Neural cell (in vitro differentiated cells): ENCODE measurements at regions not wholly inside any gene's neighbourhood (a gene's known extent, or its start where the extent isn't known, plus 50 kb on each side); places are given as distances from the start of the nearest gene placed in this dataset.

ENCODE experiments used
- H2AFZ ChIP-seq: fragments of 200-600, 300-800 bp; sonication (generic), shearing (Covaris generic); 2 replicates; pipeline ENCODE4 v1.6.0; 2014; ENCODE audit warnings: low read depth, mild to moderate bottlenecking, antibody characterized with exemption, low read length, moderate library complexity
- H3F3A ChIP-seq: fragments of 200-600 bp; shearing (Covaris generic); 2 replicates; pipeline ENCODE4 v1.6.1; 2016; ENCODE audit warnings: mild to moderate bottlenecking, moderate library complexity, mixed read lengths, antibody characterized with exemption, low read length; ENCODE audit not compliant: insufficient read depth, poor library complexity, severe bottlenecking
- H3K27ac ChIP-seq: fragments of 200-600, 300-800 bp; sonication (generic), shearing (Covaris generic); 2 replicates; pipeline ENCODE4 v1.5.1; 2014; ENCODE audit warnings: mild to moderate bottlenecking, low read length, moderate library complexity
- H3K27me3 ChIP-seq: fragments of 300-800, 200-600 bp; sonication (generic), shearing (Covaris generic); 2 replicates; pipeline ENCODE4 v1.6.0; 2014; ENCODE audit warnings: mild to moderate bottlenecking, low read depth, low read length, moderate library complexity; ENCODE audit not compliant: insufficient read depth
- H3K36me3 ChIP-seq: fragments of 300-800, 200-600 bp; sonication (generic), shearing (Covaris generic); 2 replicates; pipeline ENCODE4 v1.5.1; 2014; ENCODE audit warnings: mild to moderate bottlenecking, antibody characterized with exemption, low read length, moderate library complexity; ENCODE audit not compliant: insufficient read depth
- H3K4me2 ChIP-seq: fragments of 300-800, 200-600 bp; sonication (generic), shearing (Covaris generic); 2 replicates; pipeline ENCODE4 v1.6.0; 2014; ENCODE audit warnings: mild to moderate bottlenecking, low read length
- H3K4me3 ChIP-seq: fragments of 300-800, 200-600 bp; sonication (generic), shearing (Covaris generic); 2 replicates; pipeline ENCODE4 v1.5.1; 2014; ENCODE audit warnings: mild to moderate bottlenecking, low read length, moderate library complexity
- H3K79me2 ChIP-seq: fragments of 200-600 bp; shearing (Covaris generic); replicated peaks from 2 replicates; pipeline ENCODE4 v1.6.0; 2014; ENCODE audit warnings: mild to moderate bottlenecking, low read length, moderate library complexity; ENCODE audit not compliant: insufficient read depth
- H3K9ac ChIP-seq: fragments of 300-800, 200-600 bp; sonication (generic), shearing (Covaris generic); 2 replicates; pipeline ENCODE4 v1.6.1; 2016; ENCODE audit warnings: mild to moderate bottlenecking, low read length, mixed read lengths
- H3K9me2 ChIP-seq: fragments of 200-600 bp; shearing (Covaris generic); 2 replicates; pipeline ENCODE4 v1.6.1; 2016; ENCODE audit warnings: mild to moderate bottlenecking, low read length, mixed read lengths; ENCODE audit not compliant: insufficient read depth
- H3K9me3 ChIP-seq: fragments of 200-600, 300-800 bp; sonication (generic), shearing (Covaris generic); 2 replicates; pipeline ENCODE4 v1.6.1; 2016; ENCODE audit warnings: mild to moderate bottlenecking, mixed run types, low read length, moderate library complexity, mixed read lengths
- H4K20me1 ChIP-seq: fragments of 200-600 bp; shearing (Covaris generic); 2 replicates; pipeline ENCODE4 v1.6.1; 2016; ENCODE audit warnings: mild to moderate bottlenecking, mixed run types; ENCODE audit not compliant: insufficient read depth
- EP300 ChIP-seq: fragments of 450-650 bp; conservative IDR thresholded peaks from 2 replicates; pipeline ENCODE4 v1.6.1; 2014; ENCODE audit warnings: antibody characterized with exemption, mild to moderate bottlenecking, moderate library complexity; ENCODE audit not compliant: poor library complexity, severe bottlenecking
- EZH2 ChIP-seq: fragments of 200-600, 300-800 bp; shearing (Covaris generic), sonication (generic); IDR thresholded peaks from 2 replicates; pipeline ENCODE4 v1.6.1; 2014; ENCODE audit warnings: antibody characterized with exemption, low read length, borderline replicate concordance, mild to moderate bottlenecking; ENCODE audit not compliant: insufficient read depth, poor library complexity, severe bottlenecking
- MXI1 ChIP-seq: fragments of 450-650 bp; conservative IDR thresholded peaks from 2 replicates; pipeline ENCODE4 v1.6.1; 2014; ENCODE audit warnings: antibody characterized with exemption, mild to moderate bottlenecking; ENCODE audit not compliant: poor library complexity, severe bottlenecking
- POLR2AphosphoS5 ChIP-seq: IDR thresholded peaks from 2 replicates; pipeline ENCODE4 v1.6.1; 2012
- RAD21 ChIP-seq: fragments of 450-650 bp; conservative IDR thresholded peaks from 2 replicates; pipeline ENCODE4 v1.6.1; 2014; ENCODE audit warnings: antibody characterized with exemption, mild to moderate bottlenecking, moderate library complexity
- SMC3 ChIP-seq: fragments of 450-650 bp; conservative IDR thresholded peaks from 2 replicates; pipeline ENCODE4 v1.6.1; 2014; ENCODE audit warnings: antibody characterized with exemption, mild to moderate bottlenecking, moderate library complexity; ENCODE audit not compliant: poor library complexity
- TAF1 ChIP-seq: IDR thresholded peaks from 2 replicates; pipeline ENCODE4 v1.6.1; 2012; ENCODE audit warnings: low read depth
- TF ChIP-seq, protein P1 (sequence below): fragments of 450-650 bp; IDR thresholded peaks from 2 replicates; pipeline ENCODE4 v1.5.1; 2014; ENCODE audit warnings: antibody characterized with exemption, mild to moderate bottlenecking, moderate library complexity; ENCODE audit not compliant: poor library complexity, severe bottlenecking
- TF ChIP-seq, protein P2 (sequence below): IDR thresholded peaks from 2 replicates; pipeline ENCODE4 v1.6.1; 2012; ENCODE audit warnings: borderline replicate concordance

DNA sequence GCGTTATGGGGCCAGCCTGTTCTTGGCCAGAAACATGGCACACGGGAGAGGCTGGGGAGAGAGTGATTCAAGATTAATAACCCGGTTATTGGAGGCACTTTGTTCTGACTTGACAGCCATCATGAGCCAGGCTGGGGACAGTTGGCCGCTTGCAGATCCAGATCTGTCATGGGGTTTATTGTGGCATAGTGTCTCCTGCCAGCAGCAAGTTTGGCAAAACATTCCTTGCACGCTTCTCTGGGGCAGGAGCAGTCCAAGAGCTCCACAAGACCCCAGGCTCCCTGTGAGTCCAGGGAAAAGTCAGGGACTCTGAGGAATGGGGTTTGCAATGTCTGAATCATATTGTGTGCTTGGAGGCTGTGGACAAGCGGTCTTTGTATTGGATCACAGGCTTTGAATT is 270.4 kb downstream of the MIAT start:
- no peak for TF ChIP-seq RAD21
- TF ChIP-seq EZH2, result no peak
- no peak for TF ChIP-seq MXI1
- no peak for TF ChIP-seq SMC3
- TF ChIP-seq TAF1, result no peak
- TF ChIP-seq, protein P1, sequence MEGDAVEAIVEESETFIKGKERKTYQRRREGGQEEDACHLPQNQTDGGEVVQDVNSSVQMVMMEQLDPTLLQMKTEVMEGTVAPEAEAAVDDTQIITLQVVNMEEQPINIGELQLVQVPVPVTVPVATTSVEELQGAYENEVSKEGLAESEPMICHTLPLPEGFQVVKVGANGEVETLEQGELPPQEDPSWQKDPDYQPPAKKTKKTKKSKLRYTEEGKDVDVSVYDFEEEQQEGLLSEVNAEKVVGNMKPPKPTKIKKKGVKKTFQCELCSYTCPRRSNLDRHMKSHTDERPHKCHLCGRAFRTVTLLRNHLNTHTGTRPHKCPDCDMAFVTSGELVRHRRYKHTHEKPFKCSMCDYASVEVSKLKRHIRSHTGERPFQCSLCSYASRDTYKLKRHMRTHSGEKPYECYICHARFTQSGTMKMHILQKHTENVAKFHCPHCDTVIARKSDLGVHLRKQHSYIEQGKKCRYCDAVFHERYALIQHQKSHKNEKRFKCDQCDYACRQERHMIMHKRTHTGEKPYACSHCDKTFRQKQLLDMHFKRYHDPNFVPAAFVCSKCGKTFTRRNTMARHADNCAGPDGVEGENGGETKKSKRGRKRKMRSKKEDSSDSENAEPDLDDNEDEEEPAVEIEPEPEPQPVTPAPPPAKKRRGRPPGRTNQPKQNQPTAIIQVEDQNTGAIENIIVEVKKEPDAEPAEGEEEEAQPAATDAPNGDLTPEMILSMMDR, result no peak
- TF ChIP-seq, protein P2, sequence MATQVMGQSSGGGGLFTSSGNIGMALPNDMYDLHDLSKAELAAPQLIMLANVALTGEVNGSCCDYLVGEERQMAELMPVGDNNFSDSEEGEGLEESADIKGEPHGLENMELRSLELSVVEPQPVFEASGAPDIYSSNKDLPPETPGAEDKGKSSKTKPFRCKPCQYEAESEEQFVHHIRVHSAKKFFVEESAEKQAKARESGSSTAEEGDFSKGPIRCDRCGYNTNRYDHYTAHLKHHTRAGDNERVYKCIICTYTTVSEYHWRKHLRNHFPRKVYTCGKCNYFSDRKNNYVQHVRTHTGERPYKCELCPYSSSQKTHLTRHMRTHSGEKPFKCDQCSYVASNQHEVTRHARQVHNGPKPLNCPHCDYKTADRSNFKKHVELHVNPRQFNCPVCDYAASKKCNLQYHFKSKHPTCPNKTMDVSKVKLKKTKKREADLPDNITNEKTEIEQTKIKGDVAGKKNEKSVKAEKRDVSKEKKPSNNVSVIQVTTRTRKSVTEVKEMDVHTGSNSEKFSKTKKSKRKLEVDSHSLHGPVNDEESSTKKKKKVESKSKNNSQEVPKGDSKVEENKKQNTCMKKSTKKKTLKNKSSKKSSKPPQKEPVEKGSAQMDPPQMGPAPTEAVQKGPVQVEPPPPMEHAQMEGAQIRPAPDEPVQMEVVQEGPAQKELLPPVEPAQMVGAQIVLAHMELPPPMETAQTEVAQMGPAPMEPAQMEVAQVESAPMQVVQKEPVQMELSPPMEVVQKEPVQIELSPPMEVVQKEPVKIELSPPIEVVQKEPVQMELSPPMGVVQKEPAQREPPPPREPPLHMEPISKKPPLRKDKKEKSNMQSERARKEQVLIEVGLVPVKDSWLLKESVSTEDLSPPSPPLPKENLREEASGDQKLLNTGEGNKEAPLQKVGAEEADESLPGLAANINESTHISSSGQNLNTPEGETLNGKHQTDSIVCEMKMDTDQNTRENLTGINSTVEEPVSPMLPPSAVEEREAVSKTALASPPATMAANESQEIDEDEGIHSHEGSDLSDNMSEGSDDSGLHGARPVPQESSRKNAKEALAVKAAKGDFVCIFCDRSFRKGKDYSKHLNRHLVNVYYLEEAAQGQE, result no peak
- no peak for TF ChIP-seq POLR2AphosphoS5
- TF ChIP-seq EP300, result no peak
- no peak overlapping the region for H3K27ac ChIP-seq
- no peaks in the 10 kb centered on the region for H3K36me3 ChIP-seq
- no peaks in the 10 kb centered on the region for H3K9me2 ChIP-seq
- H3F3A ChIP-seq, result no peaks in the 10 kb centered on the region
- H3K79me2 ChIP-seq, result no peaks in the 10 kb centered on the region
- no peak overlapping the region for H3K4me3 ChIP-seq
- H4K20me1 ChIP-seq, result no peaks in the 10 kb centered on the region
- H3K4me2 ChIP-seq, result no peak overlapping the region
- H3K9ac ChIP-seq, result no peak overlapping the region
- H2AFZ ChIP-seq, result no peak overlapping the region
- no peaks in the 10 kb centered on the region for H3K9me3 ChIP-seq
- H3K27me3 ChIP-seq, result no peaks in the 10 kb centered on the region

DNA sequence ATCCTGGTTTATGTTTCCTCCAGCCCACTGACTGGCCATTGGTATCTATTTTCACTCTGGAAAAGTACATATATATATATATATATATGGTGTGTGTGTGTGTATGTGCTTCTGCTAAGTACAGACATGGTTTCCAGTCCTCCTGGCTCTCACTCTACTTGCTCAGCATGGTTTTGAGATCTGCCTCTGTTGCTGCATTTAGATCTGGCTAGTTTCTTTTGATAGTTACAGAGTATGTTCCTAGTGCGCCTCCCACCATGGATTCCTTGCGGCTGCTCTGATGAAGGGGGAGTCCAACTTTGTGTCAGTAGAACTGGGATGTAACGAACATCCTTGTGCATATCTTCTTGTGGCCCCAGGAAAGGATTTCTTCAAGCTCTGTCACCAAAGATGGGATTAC is 274.1 kb downstream of the MIAT start:
- Histone ChIP-seq H3K4me2 (no peak overlapping the region), H4K20me1 (no peaks in the 10 kb centered on the region), H3K9me3 (no peaks in the 10 kb centered on the region), H3K79me2 (no peaks in the 10 kb centered on the region), H3K4me3 (no peak overlapping the region), H3F3A (peaks cover 3% of the 10 kb centered on the region), H3K27me3 (no peaks in the 10 kb centered on the region), H2AFZ (no peak overlapping the region), H3K27ac (no peak overlapping the region), H3K9me2 (no peaks in the 10 kb centered on the region), H3K36me3 (no peaks in the 10 kb centered on the region), H3K9ac (no peak overlapping the region)
- TF ChIP-seq MXI1 (no peak), EZH2 (no peak), POLR2AphosphoS5 (no peak), SMC3 (no peak), EP300 (no peak), TAF1 (no peak), RAD21 (no peak)
- TF ChIP-seq, protein P2, result no peak
- TF ChIP-seq, protein P1, result no peak
